ENCODE measurements at regions not wholly inside any gene's neighbourhood (a gene's known extent, or its start where the extent isn't known, plus 50 kb on each side); places are given as distances from the start of the nearest gene placed in this dataset.

GRCh38 chr1:234725177-234726132 lies 115.5 kb upstream of the IRF2BP2 start (continued):
- TF ChIP-seq CREB3 (tag; conservative IDR thresholded peaks at IDR 0.05; ENCODE audit: low read depth) (peak; percentile 49; the same call in 1 of the 2 replicates), NR0B1 (IDR thresholded peaks at IDR 0.05; ENCODE audit: partially characterized antibody) (no peak), HNRNPH1 (optimal IDR thresholded peaks at IDR 0.05; ENCODE audit: low read depth, low read length) (no peak), ZNF518B (CRISPR knock-in tag; IDR thresholded peaks at IDR 0.05) (no peak), EZH2 (IDR thresholded peaks at IDR 0.05; ENCODE audit: borderline replicate concordance, low read depth, low read length) (no peak), FOS (IDR thresholded peaks at IDR 0.05; ENCODE audit: extremely low read depth, insufficient read length) (no peak), PKNOX1 (IDR thresholded peaks at IDR 0.05) (no peak), GTF2B (IDR thresholded peaks at IDR 0.05; ENCODE audit: extremely low read depth, insufficient read length) (no peak), CTCFL (IDR thresholded peaks at IDR 0.05; ENCODE audit: borderline replicate concordance, insufficient read depth, low read depth, low read length, poor library complexity, severe bottlenecking) (no peak)

Measured in K562 (cell line).